Smooth muscle cell (in vitro differentiated cells): ENCODE measurements at regions not wholly inside any gene's neighbourhood (a gene's known extent, or its start where the extent isn't known, plus 50 kb on each side); places are given as distances from the start of the nearest gene placed in this dataset.

Experiments used
- DNase-seq: peaks from one replicate; lab custom pipeline; 2025; ENCODE audit not compliant: unreplicated experiment; lab: John Stamatoyannopoulos, UW
- H2AFZ ChIP-seq: fragments of 200-600 bp; sonication (generic); 2 replicates; pipeline ENCODE4 v1.6.0; 2016; ENCODE audit warnings: antibody characterized with exemption, low read depth, mild to moderate bottlenecking
- H3F3A ChIP-seq: fragments of 200-600 bp; sonication (generic); 2 replicates; pipeline ENCODE4 v1.6.0; 2017; ENCODE audit warnings: antibody characterized with exemption, low read depth
- H3K27ac ChIP-seq: fragments of 200-600 bp; sonication (generic); 2 replicates; pipeline ENCODE4 v1.5.1; 2016; ENCODE audit warnings: low read depth, mild to moderate bottlenecking
- H3K27me3 ChIP-seq: fragments of 200-600 bp; sonication (generic); 2 replicates; pipeline ENCODE4 v1.6.1; 2016; ENCODE audit warnings: low read depth, mild to moderate bottlenecking
- H3K36me3 ChIP-seq: fragments of 200-600 bp; sonication (generic); 2 replicates; pipeline ENCODE4 v1.5.1; 2016; ENCODE audit warnings: low read depth
- H3K4me1 ChIP-seq: fragments of 200-600 bp; sonication (generic); 2 replicates; pipeline ENCODE4 v1.5.1; 2016; ENCODE audit warnings: low read depth
- H3K4me2 ChIP-seq: fragments of 200-600 bp; sonication (generic); 2 replicates; pipeline ENCODE4 v1.6.0; 2016; ENCODE audit warnings: mild to moderate bottlenecking
- H3K4me3 ChIP-seq: fragments of 200-600 bp; sonication (generic); 2 replicates; pipeline ENCODE4 v1.5.1; 2016; ENCODE audit warnings: mild to moderate bottlenecking
- H3K79me2 ChIP-seq: fragments of 200-600 bp; sonication (generic); 2 replicates; pipeline ENCODE4 v1.6.0; 2016; ENCODE audit warnings: low read depth, mild to moderate bottlenecking
- H3K9ac ChIP-seq: fragments of 200-600 bp; sonication (generic); 2 replicates; pipeline ENCODE4 v1.6.0; 2016; ENCODE audit warnings: low read depth
- H3K9me3 ChIP-seq: fragments of 200-600 bp; sonication (generic); replicated peaks from 2 replicates; pipeline ENCODE4 v1.5.1; 2016; ENCODE audit warnings: low read depth
- H4K20me1 ChIP-seq: fragments of 200-600 bp; sonication (generic); 2 replicates; pipeline ENCODE4 v1.6.0; 2016; ENCODE audit warnings: low read depth
- WGBS: methylation state at CpG from one replicate; pipeline ENCODE4 v1.1.7; 2016; ENCODE audit warnings: low lambda C conversion rate; 5-methylcytosine and 5-hydroxymethylcytosine counted together
- TF ChIP-seq, protein P1 (sequence below): fragments of 200-600 bp; sonication (generic); IDR thresholded peaks from 2 replicates; pipeline ENCODE4 v1.5.1; 2017; ENCODE audit warnings: borderline replicate concordance, mild to moderate bottlenecking, antibody characterized with exemption; ENCODE audit not compliant: insufficient read depth, poor library complexity, severe bottlenecking

DNA sequence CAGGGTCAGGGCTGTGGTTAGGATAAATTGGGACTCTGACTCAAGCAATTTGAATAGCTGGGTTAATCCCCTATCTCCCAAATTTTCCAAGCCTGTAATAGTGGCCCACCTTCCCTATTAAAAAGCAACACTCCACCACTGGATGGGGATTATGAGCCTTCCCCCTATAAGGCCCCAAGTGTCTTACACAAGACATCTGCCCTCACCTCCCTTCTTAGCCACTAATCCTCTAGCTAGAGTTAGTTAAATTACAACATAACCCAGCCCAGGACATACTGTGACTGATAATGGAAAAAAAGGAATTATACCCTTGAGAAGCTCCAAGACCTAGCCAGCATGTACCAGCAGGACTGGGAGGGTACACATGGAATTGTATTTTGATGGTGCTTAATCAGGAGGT lies 190.4 kb downstream of the NRP2 start:
- H3K4me1 ChIP-seq = no peaks in the 10 kb centered on the region
- no peak for DNase-seq
- H3K4me2 ChIP-seq = no peak overlapping the region
- H3K27ac ChIP-seq = no peak overlapping the region
- H4K20me1 ChIP-seq = no peaks in the 10 kb centered on the region
- no peaks in the 10 kb centered on the region for H3F3A ChIP-seq
- no peaks in the 10 kb centered on the region for H3K27me3 ChIP-seq
- TF ChIP-seq, protein P1, sequence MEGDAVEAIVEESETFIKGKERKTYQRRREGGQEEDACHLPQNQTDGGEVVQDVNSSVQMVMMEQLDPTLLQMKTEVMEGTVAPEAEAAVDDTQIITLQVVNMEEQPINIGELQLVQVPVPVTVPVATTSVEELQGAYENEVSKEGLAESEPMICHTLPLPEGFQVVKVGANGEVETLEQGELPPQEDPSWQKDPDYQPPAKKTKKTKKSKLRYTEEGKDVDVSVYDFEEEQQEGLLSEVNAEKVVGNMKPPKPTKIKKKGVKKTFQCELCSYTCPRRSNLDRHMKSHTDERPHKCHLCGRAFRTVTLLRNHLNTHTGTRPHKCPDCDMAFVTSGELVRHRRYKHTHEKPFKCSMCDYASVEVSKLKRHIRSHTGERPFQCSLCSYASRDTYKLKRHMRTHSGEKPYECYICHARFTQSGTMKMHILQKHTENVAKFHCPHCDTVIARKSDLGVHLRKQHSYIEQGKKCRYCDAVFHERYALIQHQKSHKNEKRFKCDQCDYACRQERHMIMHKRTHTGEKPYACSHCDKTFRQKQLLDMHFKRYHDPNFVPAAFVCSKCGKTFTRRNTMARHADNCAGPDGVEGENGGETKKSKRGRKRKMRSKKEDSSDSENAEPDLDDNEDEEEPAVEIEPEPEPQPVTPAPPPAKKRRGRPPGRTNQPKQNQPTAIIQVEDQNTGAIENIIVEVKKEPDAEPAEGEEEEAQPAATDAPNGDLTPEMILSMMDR = no peak
- H3K36me3 ChIP-seq = no peaks in the 10 kb centered on the region
- no peaks in the 10 kb centered on the region for H3K79me2 ChIP-seq
- H3K9me3 ChIP-seq = no peaks in the 10 kb centered on the region
- no peak overlapping the region for H3K9ac ChIP-seq
- H2AFZ ChIP-seq = no peak overlapping the region
- no peak overlapping the region for H3K4me3 ChIP-seq

DNA sequence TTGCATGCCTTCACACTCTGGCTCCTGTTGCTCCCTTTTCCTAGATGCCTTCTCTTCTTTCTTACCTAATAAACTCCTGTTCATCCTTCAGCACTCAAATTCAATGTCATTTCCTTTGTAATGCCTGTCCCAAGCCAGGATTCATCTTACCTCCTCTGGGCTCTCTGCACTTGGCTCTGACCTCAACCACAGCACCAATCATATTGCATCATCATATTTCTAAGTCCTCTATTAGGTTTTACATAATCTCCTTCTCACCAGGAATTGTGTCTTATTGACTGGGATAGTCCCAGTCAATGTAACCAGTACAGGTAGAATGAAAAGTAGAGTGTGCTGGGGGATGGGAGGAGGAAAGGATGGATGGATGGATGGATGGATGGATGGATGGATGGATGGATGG lies 187.1 kb downstream of the NRP2 start:
- DNase-seq = no peak
- Histone ChIP-seq H3K4me1 (no peaks in the 10 kb centered on the region), H3K9ac (no peak overlapping the region), H3K79me2 (no peaks in the 10 kb centered on the region), H3K4me2 (peak overlapping the region; percentile 37), H3K27me3 (no peaks in the 10 kb centered on the region), H3K36me3 (no peaks in the 10 kb centered on the region), H3F3A (no peaks in the 10 kb centered on the region), H2AFZ (no peak overlapping the region), H3K27ac (no peak overlapping the region), H4K20me1 (no peaks in the 10 kb centered on the region), H3K9me3 (no peaks in the 10 kb centered on the region), H3K4me3 (no peak overlapping the region)
- TF ChIP-seq, protein P1 = no peak

DNA sequence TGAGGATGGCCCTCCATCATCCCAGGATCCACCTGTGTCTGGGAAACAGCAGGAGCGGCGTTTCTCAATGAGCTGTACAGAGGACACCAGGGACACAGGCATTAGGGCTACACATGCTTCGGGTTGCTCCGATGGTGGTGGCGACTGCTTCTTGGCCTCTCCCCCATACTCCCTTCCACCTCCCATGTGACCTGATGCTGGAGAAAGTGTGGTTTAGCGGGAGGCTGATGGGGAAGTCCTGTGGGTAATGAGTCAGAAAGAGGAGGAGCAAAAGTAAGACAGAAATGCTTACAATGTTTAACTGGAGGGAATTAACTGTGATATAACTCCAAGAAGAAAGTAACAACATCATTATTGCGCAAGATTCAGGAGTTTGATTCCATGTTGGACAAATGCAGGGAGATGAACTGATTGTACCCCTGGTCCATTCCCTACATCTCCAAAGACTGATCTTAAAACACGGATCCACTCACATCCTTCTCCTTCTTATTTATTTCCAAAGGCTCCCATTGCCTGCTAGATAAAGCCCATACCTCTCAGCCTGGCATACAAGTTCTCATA lies 186.6 kb downstream of the NRP2 start:
- no peaks in the 10 kb centered on the region for H3K9me3 ChIP-seq
- H3K36me3 ChIP-seq = no peaks in the 10 kb centered on the region
- H2AFZ ChIP-seq = no peak overlapping the region
- H3K4me1 ChIP-seq = no peaks in the 10 kb centered on the region
- DNase-seq = no peak
- H4K20me1 ChIP-seq = no peaks in the 10 kb centered on the region
- H3K4me3 ChIP-seq = no peak overlapping the region
- H3K9ac ChIP-seq = no peak overlapping the region
- peak overlapping the region; percentile 37 for H3K4me2 ChIP-seq
- no peaks in the 10 kb centered on the region for H3K27me3 ChIP-seq
- H3K79me2 ChIP-seq = no peaks in the 10 kb centered on the region
- no peaks in the 10 kb centered on the region for H3F3A ChIP-seq
- WGBS = 55% methylated on average over 8 of the region's 8 CpGs
- TF ChIP-seq, protein P1 = no peak
- no peak overlapping the region for H3K27ac ChIP-seq

DNA sequence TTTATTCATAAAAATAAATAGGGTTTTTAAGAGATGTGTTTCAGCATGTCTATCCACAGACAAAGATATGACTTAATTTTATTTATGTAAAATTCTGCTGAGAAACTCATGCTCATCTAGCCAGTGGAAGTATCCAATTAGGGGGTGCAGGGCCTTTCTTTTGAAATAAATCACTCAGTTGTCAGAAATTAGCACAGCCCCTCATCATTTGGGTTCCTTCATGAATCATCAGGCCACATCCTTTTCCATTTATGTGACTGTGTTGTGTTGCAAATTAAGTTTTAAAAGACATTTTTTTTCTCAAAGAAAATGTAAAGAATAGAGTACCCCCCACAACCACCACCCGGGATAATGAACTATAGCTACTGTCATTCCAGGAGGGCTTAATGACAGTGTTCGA lies 185.8 kb downstream of the NRP2 start:
- H4K20me1 ChIP-seq = no peaks in the 10 kb centered on the region
- no peak for DNase-seq
- no peak overlapping the region for H3K4me3 ChIP-seq
- WGBS = 91% methylated on average over 2 of the region's 2 CpGs
- no peak overlapping the region for H3K9ac ChIP-seq
- no peaks in the 10 kb centered on the region for H3K9me3 ChIP-seq
- H3K27ac ChIP-seq = no peak overlapping the region
- no peaks in the 10 kb centered on the region for H3K27me3 ChIP-seq
- H3K4me2 ChIP-seq = no peak overlapping the region
- no peaks in the 10 kb centered on the region for H3K4me1 ChIP-seq
- TF ChIP-seq, protein P1 = no peak
- no peaks in the 10 kb centered on the region for H3F3A ChIP-seq
- no peak overlapping the region for H2AFZ ChIP-seq
- no peaks in the 10 kb centered on the region for H3K79me2 ChIP-seq
- no peaks in the 10 kb centered on the region for H3K36me3 ChIP-seq
